ENCODE measurements at regions not wholly inside any gene's neighbourhood (a gene's known extent, or its start where the extent isn't known, plus 50 kb on each side); places are given as distances from the start of the nearest gene placed in this dataset.
"Not testable (repeated sequence)": the region's sequence is repeated elsewhere in the genome, so short reads cannot be mapped to it uniquely, and the experiment has no call there.

- DNase-seq = no peak
These were observed 1026.1 kb downstream of the SLC6A15 start for GRCh38 chr12:83886479-83886878.

GRCh38 chr12:83870921-83871599 lies 1041.5 kb downstream of the SLC6A15 start:
- not testable (repeated sequence) for DNase-seq

GRCh38 chr12:83866477-83866876 lies 1046.1 kb downstream of the SLC6A15 start:
- no peak for DNase-seq

GRCh38 chr12:83865431-83865830 lies 1047.2 kb downstream of the SLC6A15 start:
- DNase-seq = no peak

GRCh38 chr12:83864054-83864453 lies 1048.5 kb downstream of the SLC6A15 start:
- DNase-seq = no peak

- no peak for DNase-seq
These were observed 1053.6 kb downstream of the SLC6A15 start for GRCh38 chr12:83859021-83859420.

GRCh38 chr12:83856803-83857202 lies 1055.8 kb downstream of the SLC6A15 start:
- DNase-seq = no peak

GRCh38 chr12:83850531-83850930 lies 1062.1 kb downstream of the SLC6A15 start:
- no peak for DNase-seq

- DNase-seq = no peak
These were observed 1063.9 kb downstream of the SLC6A15 start for GRCh38 chr12:83848702-83849101.

GRCh38 chr12:83843541-83843940 lies 1069.1 kb downstream of the SLC6A15 start:
- no peak for DNase-seq

GRCh38 chr12:83841620-83842019 lies 1071.0 kb downstream of the SLC6A15 start:
- DNase-seq = no peak

GRCh38 chr12:83827860-83828259 lies 1084.7 kb downstream of the SLC6A15 start:
- no peak for DNase-seq

- no peak for DNase-seq
These were observed 1085.4 kb downstream of the SLC6A15 start for GRCh38 chr12:83827193-83827592.

- DNase-seq = no peak
These were observed 1086.5 kb downstream of the SLC6A15 start for GRCh38 chr12:83826112-83826511.

- DNase-seq = no peak
These were observed 1089.1 kb downstream of the SLC6A15 start for GRCh38 chr12:83823386-83824045.

- DNase-seq = no peak
These were observed 1090.6 kb downstream of the SLC6A15 start for GRCh38 chr12:83821967-83822366.

GRCh38 chr12:83818881-83819280 lies 1093.7 kb downstream of the SLC6A15 start:
- no peak for DNase-seq

GRCh38 chr12:83817730-83818129 lies 1094.9 kb downstream of the SLC6A15 start:
- DNase-seq = no peak

GRCh38 chr12:83808591-83808990 lies 1104.0 kb downstream of the SLC6A15 start:
- no peak for DNase-seq

GRCh38 chr12:83807871-83808270 lies 1104.7 kb downstream of the SLC6A15 start:
- no peak for DNase-seq

GRCh38 chr12:83805873-83806272 lies 1106.7 kb downstream of the SLC6A15 start:
- no peak for DNase-seq

GRCh38 chr12:83805156-83805772 lies 1107.3 kb downstream of the SLC6A15 start:
- no peak for DNase-seq

GRCh38 chr12:83801972-83802371 lies 1110.6 kb downstream of the SLC6A15 start:
- DNase-seq = no peak

- DNase-seq = no peak
These were observed 1112.6 kb downstream of the SLC6A15 start for GRCh38 chr12:83800022-83800421.

Measured in NCI-H187 treated with DMSO at 0.1 percent for 48 hours (cell line).